GM12891 (cell line): ENCODE measurements at regions not wholly inside any gene's neighbourhood (a gene's known extent, or its start where the extent isn't known, plus 50 kb on each side); places are given as distances from the start of the nearest gene placed in this dataset.

Experiments
- POLR2A ChIP-seq: IDR thresholded peaks from 2 replicates; pipeline ENCODE4 v1.6.1; 2011; ENCODE audit warnings: low read depth, low read length, control low read depth
- POLR2AphosphoS5 ChIP-seq: IDR thresholded peaks from 2 replicates; pipeline ENCODE4 v1.6.1; 2011; ENCODE audit warnings: low read depth, low read length, control low read depth
- POU2F2 ChIP-seq: IDR thresholded peaks from 2 replicates; pipeline ENCODE4 v1.6.1; 2011; ENCODE audit warnings: low read depth, mild to moderate bottlenecking, control low read depth, low read length, moderate library complexity
- TAF1 ChIP-seq: IDR thresholded peaks from 2 replicates; pipeline ENCODE4 v1.6.1; 2011; ENCODE audit warnings: low read depth, low read length, control low read depth

DNA sequence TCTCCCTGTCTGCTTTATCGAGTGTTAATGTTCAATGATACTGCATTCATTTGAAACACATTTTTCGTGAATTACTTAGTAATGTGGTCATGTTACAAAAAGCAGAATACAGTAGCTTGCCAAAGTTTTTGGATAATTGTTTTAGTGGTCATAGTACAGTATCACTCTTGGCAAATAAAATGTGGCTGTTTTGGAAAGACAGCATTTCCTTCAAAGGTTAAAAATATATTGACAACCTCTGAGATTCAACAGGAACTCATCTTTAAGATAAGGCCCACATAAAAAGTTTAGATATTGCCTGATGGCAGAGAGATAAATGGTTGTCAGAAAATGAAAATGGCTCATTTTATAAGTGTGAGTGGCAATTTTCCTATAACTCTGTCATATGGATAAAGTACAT lies 297.7 kb upstream of the MAN1A1 start:
- no peak for TF ChIP-seq POLR2AphosphoS5
- TF ChIP-seq POLR2A: no peak
- no peak for TF ChIP-seq POU2F2
- TF ChIP-seq TAF1: no peak
